ENCODE measurements at regions not wholly inside any gene's neighbourhood (a gene's known extent, or its start where the extent isn't known, plus 50 kb on each side); places are given as distances from the start of the nearest gene placed in this dataset.

DNA sequence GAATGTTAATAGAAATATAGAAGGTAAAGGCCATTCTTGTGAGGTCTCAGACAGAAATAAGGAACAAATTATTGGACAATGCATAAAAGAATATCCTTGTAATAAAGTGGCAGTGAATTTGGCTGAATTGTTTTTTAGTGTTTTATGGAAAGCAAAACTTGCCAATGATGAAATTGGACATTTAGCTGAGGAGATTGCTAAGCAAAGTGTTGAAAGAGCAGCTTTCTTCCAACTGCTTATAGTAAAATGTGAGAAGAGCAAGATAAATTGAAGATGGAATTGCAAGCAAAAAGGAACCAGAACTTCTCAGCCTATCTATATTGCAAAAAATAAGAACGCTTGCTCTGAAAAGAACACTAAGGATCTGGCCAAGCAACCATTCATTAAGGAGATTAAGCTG lies 245.7 kb downstream of the MREG start:
- FAIRE-seq (no peak), DNase-seq (ENCODE audit: low read depth, low spot score) (no peak), ATAC-seq (no peak)
- H3K9ac ChIP-seq (ENCODE audit: control insufficient read depth, insufficient read depth, low read length): no peak overlapping the region
- H3K4me3 ChIP-seq: no peak overlapping the region
- no peaks in the 10 kb centered on the region for H3K4me1 ChIP-seq (ENCODE audit: control insufficient read depth, insufficient read depth, low read length)
- ChIA-PET CTCF (interaction anchor here (1.0 to 1.2 kb wide), 2 partner anchors 21 to 26 kb away, joined by 3 to 4 read pairs; no protein-coding TSS in a partner anchor), SMC1A (ENCODE audit: uncharacterized antibody, unreplicated experiment) (interaction anchor here (0.6 to 1.3 kb wide), 3 partner anchors 37 to 146 kb away, joined by 3 read pairs; no protein-coding TSS in a partner anchor), POLR2A (interaction anchor here (0.6 kb wide), 1 partner anchor 636 kb away, joined by 3 read pairs; no protein-coding TSS in a partner anchor), RAD21 (ENCODE audit: unreplicated experiment) (interaction anchor here (1.6 kb wide), 1 partner anchor 26 kb away, joined by 4 read pairs; no protein-coding TSS in a partner anchor)
- BruUV-seq (replicated peaks): no TSS peak
- no peak overlapping the region for H3K4me2 ChIP-seq (ENCODE audit: control insufficient read depth, insufficient read depth)
- 64% methylated on average over 1 of the region's 1 CpG for WGBS (ENCODE audit: insufficient coverage, insufficient replicate concordance, low lambda C conversion rate, missing lambda C conversion rate)
- H3K9me3 ChIP-seq (replicated peaks; ENCODE audit: control insufficient read depth, insufficient read depth, low read length): no peaks in the 10 kb centered on the region
- no peak overlapping the region for H3K27ac ChIP-seq (ENCODE audit: control insufficient read depth, insufficient read depth)
- no peaks in the 10 kb centered on the region for H3K79me2 ChIP-seq (ENCODE audit: control insufficient read depth, insufficient read depth, low read length)
- TF ChIP-seq POLR2AphosphoS5 (IDR thresholded peaks at IDR 0.05; ENCODE audit: low read length) (no peak), REST (IDR thresholded peaks at IDR 0.05; ENCODE audit: low read depth, low read length) (no peak), YBX1 (IDR thresholded peaks at IDR 0.05) (no peak), RAD21 (IDR thresholded peaks at IDR 0.05; ENCODE audit: insufficient read depth, low read depth, low read length) (no peak), SPI1 (IDR thresholded peaks at IDR 0.05; ENCODE audit: borderline replicate concordance, insufficient read depth, low read depth, low read length) (no peak), ZNF622 (IDR thresholded peaks at IDR 0.05) (no peak), KLF5 (IDR thresholded peaks at IDR 0.05; ENCODE audit: partially characterized antibody) (no peak), SIN3A (IDR thresholded peaks at IDR 0.05; ENCODE audit: low read depth, low read length) (no peak)
- TF ChIP-seq, protein P1, sequence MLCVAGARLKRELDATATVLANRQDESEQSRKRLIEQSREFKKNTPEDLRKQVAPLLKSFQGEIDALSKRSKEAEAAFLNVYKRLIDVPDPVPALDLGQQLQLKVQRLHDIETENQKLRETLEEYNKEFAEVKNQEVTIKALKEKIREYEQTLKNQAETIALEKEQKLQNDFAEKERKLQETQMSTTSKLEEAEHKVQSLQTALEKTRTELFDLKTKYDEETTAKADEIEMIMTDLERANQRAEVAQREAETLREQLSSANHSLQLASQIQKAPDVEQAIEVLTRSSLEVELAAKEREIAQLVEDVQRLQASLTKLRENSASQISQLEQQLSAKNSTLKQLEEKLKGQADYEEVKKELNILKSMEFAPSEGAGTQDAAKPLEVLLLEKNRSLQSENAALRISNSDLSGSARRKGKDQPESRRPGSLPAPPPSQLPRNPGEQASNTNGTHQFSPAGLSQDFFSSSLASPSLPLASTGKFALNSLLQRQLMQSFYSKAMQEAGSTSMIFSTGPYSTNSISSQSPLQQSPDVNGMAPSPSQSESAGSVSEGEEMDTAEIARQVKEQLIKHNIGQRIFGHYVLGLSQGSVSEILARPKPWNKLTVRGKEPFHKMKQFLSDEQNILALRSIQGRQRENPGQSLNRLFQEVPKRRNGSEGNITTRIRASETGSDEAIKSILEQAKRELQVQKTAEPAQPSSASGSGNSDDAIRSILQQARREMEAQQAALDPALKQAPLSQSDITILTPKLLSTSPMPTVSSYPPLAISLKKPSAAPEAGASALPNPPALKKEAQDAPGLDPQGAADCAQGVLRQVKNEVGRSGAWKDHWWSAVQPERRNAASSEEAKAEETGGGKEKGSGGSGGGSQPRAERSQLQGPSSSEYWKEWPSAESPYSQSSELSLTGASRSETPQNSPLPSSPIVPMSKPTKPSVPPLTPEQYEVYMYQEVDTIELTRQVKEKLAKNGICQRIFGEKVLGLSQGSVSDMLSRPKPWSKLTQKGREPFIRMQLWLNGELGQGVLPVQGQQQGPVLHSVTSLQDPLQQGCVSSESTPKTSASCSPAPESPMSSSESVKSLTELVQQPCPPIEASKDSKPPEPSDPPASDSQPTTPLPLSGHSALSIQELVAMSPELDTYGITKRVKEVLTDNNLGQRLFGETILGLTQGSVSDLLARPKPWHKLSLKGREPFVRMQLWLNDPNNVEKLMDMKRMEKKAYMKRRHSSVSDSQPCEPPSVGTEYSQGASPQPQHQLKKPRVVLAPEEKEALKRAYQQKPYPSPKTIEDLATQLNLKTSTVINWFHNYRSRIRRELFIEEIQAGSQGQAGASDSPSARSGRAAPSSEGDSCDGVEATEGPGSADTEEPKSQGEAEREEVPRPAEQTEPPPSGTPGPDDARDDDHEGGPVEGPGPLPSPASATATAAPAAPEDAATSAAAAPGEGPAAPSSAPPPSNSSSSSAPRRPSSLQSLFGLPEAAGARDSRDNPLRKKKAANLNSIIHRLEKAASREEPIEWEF (IDR thresholded peaks at IDR 0.05; ENCODE audit: insufficient replicate concordance, low read depth, low read length): no peak
- no peaks in the 10 kb centered on the region for H4K20me1 ChIP-seq (ENCODE audit: control insufficient read depth, insufficient read depth)
- 0 out of 4 replicates have a peak, but pooled peaks cover 0 to 2% of the 10 kb centered on the region in 2 experiments for H3K27me3 ChIP-seq (replicated peaks in 1 of 2; ENCODE audit: control insufficient read depth in 2 of 2, insufficient read depth in 2 of 2, low read length in 1 of 2)
- no peak overlapping the region for H2AFZ ChIP-seq (ENCODE audit: control insufficient read depth, low read depth, low read length)
- in situ Hi-C loops (cut with MboI): no loop called here
- H3K36me3 ChIP-seq (ENCODE audit: control insufficient read depth in 2 of 2, insufficient read depth in 2 of 2, low read length in 1 of 2): no peaks in the 10 kb centered on the region
- intact Hi-C loops (cut with micrococcal nuclease; ENCODE audit: unreplicated experiment): no loop called here
